Kidney epithelial cell (primary cell): ENCODE measurements at regions not wholly inside any gene's neighbourhood (a gene's known extent, or its start where the extent isn't known, plus 50 kb on each side); places are given as distances from the start of the nearest gene placed in this dataset.

Experiments used
- DNase-seq: peaks from one replicate; pipeline ENCODE4 v3.0.0-alpha.2; 2010; ENCODE audit warnings: low read depth
- H3K27me3 ChIP-seq: 2 replicates; pipeline ENCODE4 v1.6.0; 2011; ENCODE audit warnings: low read length; ENCODE audit not compliant: control insufficient read depth, insufficient read depth
- H3K36me3 ChIP-seq: 2 replicates; pipeline ENCODE4 v1.5.1; 2011; ENCODE audit warnings: low read length; ENCODE audit not compliant: control insufficient read depth, insufficient read depth
- H3K4me3 ChIP-seq: 2 replicates; pipeline ENCODE4 v1.5.1; 2011; ENCODE audit warnings: low read depth, mild to moderate bottlenecking, control low read depth, low read length
- CTCF ChIP-seq: IDR thresholded peaks from 2 replicates; pipeline ENCODE4 v1.5.1; 2011; ENCODE audit warnings: mild to moderate bottlenecking, moderate library complexity, low read length, control low read depth, inconsistent platforms; ENCODE audit not compliant: insufficient read depth, poor library complexity, severe bottlenecking

- H3K36me3 ChIP-seq = no peaks in the 10 kb centered on the region
- H3K4me3 ChIP-seq = peak overlapping the region; percentile 31
- no peaks in the 10 kb centered on the region for H3K27me3 ChIP-seq
- DNase-seq = no peak
- no peak for TF ChIP-seq CTCF
Observed at GRCh38 chr11:122202161-122202950, 86.3 kb upstream of the BLID start.

GRCh38 chr11:122201106-122201505 lies 85.1 kb upstream of the BLID start:
- no peak for DNase-seq
- no peak for TF ChIP-seq CTCF
- H3K27me3 ChIP-seq = no peaks in the 10 kb centered on the region
- no peaks in the 10 kb centered on the region for H3K36me3 ChIP-seq
- H3K4me3 ChIP-seq = no peak overlapping the region

- Histone ChIP-seq H3K36me3 (no peaks in the 10 kb centered on the region), H3K27me3 (no peaks in the 10 kb centered on the region), H3K4me3 (no peak overlapping the region)
- no peak for DNase-seq
- TF ChIP-seq CTCF = no peak
Observed at GRCh38 chr11:122199661-122200060, 83.6 kb upstream of the BLID start.

GRCh38 chr11:122198291-122198983 lies 82.4 kb upstream of the BLID start:
- no peaks in the 10 kb centered on the region for H3K27me3 ChIP-seq
- no peaks in the 10 kb centered on the region for H3K36me3 ChIP-seq
- H3K4me3 ChIP-seq = no peak overlapping the region
- TF ChIP-seq CTCF = no peak
- DNase-seq = no peak

GRCh38 chr11:122197066-122197987 lies 81.3 kb upstream of the BLID start:
- H3K4me3 ChIP-seq = no peak overlapping the region
- no peaks in the 10 kb centered on the region for H3K36me3 ChIP-seq
- H3K27me3 ChIP-seq = no peaks in the 10 kb centered on the region
- DNase-seq = peak; percentile 96
- TF ChIP-seq CTCF = no peak
